IMR-90 (cell line): ENCODE measurements at regions not wholly inside any gene's neighbourhood (a gene's known extent, or its start where the extent isn't known, plus 50 kb on each side); places are given as distances from the start of the nearest gene placed in this dataset.

Experiments
- ATAC-seq: fragments of 200-7000 bp; cut with Tn5 transposase; 2 replicates; pipeline ENCODE4 v1.9.1; 2020; ENCODE audit warnings: low read depth, mild to moderate bottlenecking, moderate library complexity
- BruUV-seq: library from RNA; stranded (reverse); fragments of 400-500 nt; replicated peaks from 2 replicates; lab custom pipeline; 2021; lab: Mats Ljungman, UMichigan
- CTCF ChIA-PET: fragments of 300-600 bp; formaldehyde crosslinking; extraction: SDS; loops from one replicate; lab custom pipeline; 2021; ENCODE audit warnings: antibody characterized with exemption; lab: Yijun Ruan, JAX
- POLR2A ChIA-PET: fragments of 300-600 bp; sonication (Branson Sonifier 250); formaldehyde crosslinking; loops from one replicate; lab custom pipeline; 2022; ENCODE audit warnings: antibody characterized with exemption; ENCODE audit not compliant: unreplicated experiment; lab: Charles Lee
- DNase-seq: peaks from one replicate; pipeline ENCODE4 v3.0.0; 2013
- H2AFZ ChIP-seq: replicated peaks from 2 replicates; pipeline ENCODE3; 2013; ENCODE audit warnings: low read length, mild to moderate bottlenecking; ENCODE audit not compliant: poor library complexity
- H2AK5ac ChIP-seq: 2 replicates; pipeline ENCODE4 v1.6.1; 2013; ENCODE audit warnings: low read depth, low read length, inconsistent platforms
- H2AK9ac ChIP-seq: replicated peaks from 2 replicates; pipeline ENCODE3; 2013; ENCODE audit warnings: mild to moderate bottlenecking, low read depth, low read length, moderate library complexity; ENCODE audit not compliant: poor library complexity
- H2BK120ac ChIP-seq: 2 replicates; pipeline ENCODE4 v1.6.1; 2013; ENCODE audit warnings: low read depth, low read length, inconsistent platforms
- H2BK15ac ChIP-seq: 3 replicates; pipeline ENCODE4 v1.6.1; 2013; ENCODE audit warnings: low read depth, low read length, inconsistent platforms
- H2BK20ac ChIP-seq: 2 replicates; pipeline ENCODE4 v1.6.1; 2013; ENCODE audit warnings: low read depth, mild to moderate bottlenecking, inconsistent platforms, low read length, moderate library complexity
- H2BK5ac ChIP-seq: 2 replicates; pipeline ENCODE4 v1.6.1; 2013; ENCODE audit warnings: mild to moderate bottlenecking, low read depth, low read length, inconsistent platforms; ENCODE audit not compliant: poor library complexity, severe bottlenecking
- H3K14ac ChIP-seq: replicated peaks from 2 replicates; pipeline ENCODE4 v1.6.1; 2013; ENCODE audit warnings: low read depth, low read length, inconsistent platforms
- H3K18ac ChIP-seq: 2 replicates; pipeline ENCODE4 v1.6.1; 2013; ENCODE audit warnings: low read depth, low read length, control low read depth
- H3K23ac ChIP-seq: 2 replicates; pipeline ENCODE4 v1.6.1; 2013; ENCODE audit warnings: low read depth, low read length, inconsistent platforms
- H3K27ac ChIP-seq: 2 replicates; pipeline ENCODE4 v1.5.1; 2013; ENCODE audit warnings: mild to moderate bottlenecking, control low read depth, low read length; ENCODE audit not compliant: insufficient read depth
- H3K27me3 ChIP-seq: 2 replicates; pipeline ENCODE4 v1.6.1; 2013; ENCODE audit warnings: low read length; ENCODE audit not compliant: control insufficient read depth, insufficient read depth
- H3K36me3 ChIP-seq: 2 replicates; pipeline ENCODE4 v1.6.1; 2013; ENCODE audit warnings: low read length, mixed read lengths; ENCODE audit not compliant: control insufficient read depth, insufficient read depth
- H3K4ac ChIP-seq: 2 replicates; pipeline ENCODE4 v1.6.1; 2013; ENCODE audit warnings: low read depth, low read length, inconsistent platforms
- H3K4me1 ChIP-seq: 2 replicates; pipeline ENCODE4 v1.6.1; 2013; ENCODE audit warnings: low read length, mixed read lengths; ENCODE audit not compliant: control insufficient read depth, insufficient read depth
- H3K4me2 ChIP-seq: 2 replicates; pipeline ENCODE4 v1.6.1; 2013; ENCODE audit warnings: low read depth, mild to moderate bottlenecking, control low read depth, low read length, moderate library complexity
- H3K4me3 ChIP-seq: 2 replicates; pipeline ENCODE4 v1.5.1; 2013; ENCODE audit warnings: low read depth, mild to moderate bottlenecking, control low read depth, low read length, moderate library complexity; ENCODE audit not compliant: insufficient read depth
- H3K56ac ChIP-seq: 2 replicates; pipeline ENCODE4 v1.6.1; 2013; ENCODE audit warnings: low read length, inconsistent platforms; ENCODE audit not compliant: insufficient read depth; ENCODE audit errors: extremely low read depth
- H3K79me1 ChIP-seq, 2 experiments: 2 replicates each; pipeline ENCODE4 v1.6.1; 2013; ENCODE audit warnings: low read length in 2 of 2, inconsistent platforms in 1 of 2, low read depth in 1 of 2
- H3K9ac ChIP-seq: 2 replicates; pipeline ENCODE4 v1.6.1; 2013; ENCODE audit warnings: low read depth, low read length, control low read depth
- H3K9me1 ChIP-seq: 2 replicates; pipeline ENCODE4 v1.6.1; 2013; ENCODE audit warnings: low read length, inconsistent platforms; ENCODE audit not compliant: insufficient read depth
- H3K9me3 ChIP-seq: 2 replicates; pipeline ENCODE4 v1.6.1; 2013; ENCODE audit warnings: low read length; ENCODE audit not compliant: control insufficient read depth, insufficient read depth
- H4K20me1 ChIP-seq: 2 replicates; pipeline ENCODE4 v1.6.1; 2013; ENCODE audit warnings: low read length, inconsistent platforms; ENCODE audit not compliant: insufficient read depth
- H4K5ac ChIP-seq: 2 replicates; pipeline ENCODE4 v1.6.1; 2013; ENCODE audit warnings: mild to moderate bottlenecking, low read depth, low read length, control low read depth
- H4K8ac ChIP-seq, 2 experiments: 2 replicates each; pipeline ENCODE4 v1.6.1; 2013; ENCODE audit warnings: low read depth in 2 of 2, low read length in 2 of 2, control low read depth in 1 of 2, inconsistent platforms in 1 of 2
- H4K91ac ChIP-seq: 2 replicates; pipeline ENCODE4 v1.6.1; 2013; ENCODE audit warnings: low read depth, low read length, inconsistent platforms; ENCODE audit not compliant: insufficient read depth
- CHD1 ChIP-seq: IDR thresholded peaks from 2 replicates; pipeline ENCODE4 v1.6.1; 2012; ENCODE audit warnings: low read depth, low read length, improper control_type of control experiment
- CTCF ChIP-seq: conservative IDR thresholded peaks from 2 replicates; pipeline ENCODE4 v1.5.1; 2012; ENCODE audit warnings: mild to moderate bottlenecking, low read depth, low read length, improper control_type of control experiment
- FOS ChIP-seq: fragments of 150-350 bp; IDR thresholded peaks from 2 replicates; pipeline ENCODE4 v1.6.1; 2016; ENCODE audit warnings: low read depth, low read length
- MAFK ChIP-seq: IDR thresholded peaks from 2 replicates; pipeline ENCODE4 v1.6.1; 2012; ENCODE audit warnings: low read depth, low read length, improper control_type of control experiment
- MXI1 ChIP-seq: IDR thresholded peaks from 2 replicates; pipeline ENCODE4 v1.6.1; 2012; ENCODE audit warnings: low read depth, mild to moderate bottlenecking, low read length, moderate library complexity, borderline replicate concordance
- NFE2L2 ChIP-seq: fragments of 150-350 bp; IDR thresholded peaks from 2 replicates; pipeline ENCODE4 v1.6.1; 2016; ENCODE audit warnings: low read depth, mild to moderate bottlenecking, low read length
- POLR2A ChIP-seq: IDR thresholded peaks from 2 replicates; pipeline ENCODE4 v1.6.1; 2012; ENCODE audit warnings: mild to moderate bottlenecking, low read depth, low read length
- RAD21 ChIP-seq: IDR thresholded peaks from 2 replicates; pipeline ENCODE4 v1.6.1; 2012; ENCODE audit warnings: low read length, improper control_type of control experiment
- RCOR1 ChIP-seq: IDR thresholded peaks from 2 replicates; pipeline ENCODE4 v1.6.1; 2012; ENCODE audit warnings: mild to moderate bottlenecking, low read length, improper control_type of control experiment; ENCODE audit not compliant: insufficient replicate concordance
- RFX5 ChIP-seq: IDR thresholded peaks from 2 replicates; pipeline ENCODE4 v1.8.0; 2012; ENCODE audit warnings: low read depth, mild to moderate bottlenecking, low read length, moderate library complexity
- SMC3 ChIP-seq: fragments of 150-350 bp; IDR thresholded peaks from 2 replicates; pipeline ENCODE4 v1.6.1; 2016; ENCODE audit warnings: low read depth, mild to moderate bottlenecking, antibody characterized with exemption, low read length, moderate library complexity
- USF2 ChIP-seq: fragments of 150-350 bp; IDR thresholded peaks from 2 replicates; pipeline ENCODE4 v1.6.1; 2017; ENCODE audit warnings: mild to moderate bottlenecking, antibody characterized with exemption, low read length, low read depth
- WGBS, 2 experiments: methylation state at CpG; one replicate each; pipeline versions ENCODE4 v1.1.5 to v1.1.7; 2013; ENCODE audit warnings: missing lambda C conversion rate in 2 of 2; ENCODE audit not compliant: insufficient read length in 1 of 2; ENCODE audit errors: extremely low coverage in 2 of 2; 5-methylcytosine and 5-hydroxymethylcytosine counted together
- dilution Hi-C: fragments of 300-500 bp; cut with HindIII; formaldehyde crosslinking; loops from one replicate; pipeline ENCODE4 v1.14.3; 2018; ENCODE audit warnings: low sequenced_read_pairs; ENCODE audit not compliant: unreplicated experiment
- in situ Hi-C: fragments of 300-500 bp; cut with MboI; formaldehyde crosslinking; loops from 3 replicates; pipeline ENCODE4 v1.14.3; 2019; ENCODE audit warnings: low sequenced_read_pairs, inconsistent platforms, mixed read lengths
- intact Hi-C: fragments of 100-400 bp; cut with micrococcal nuclease; formaldehyde crosslinking; loops from 2 replicates; pipeline ENCODE4 v1.10.0; 2022

- intact Hi-C loops (no loop called here), in situ Hi-C loops (no loop called here), dilution Hi-C loops (no loop called here)
- DNase-seq (no peak), ATAC-seq (no peak)
- Histone ChIP-seq H2BK15ac (no peak overlapping the region), H2AK5ac (no peak overlapping the region), H3K4ac (no peak overlapping the region), H2BK120ac (no peak overlapping the region), H3K9ac (no peak overlapping the region), H4K20me1 (no peaks in the 10 kb centered on the region), H4K91ac (no peak overlapping the region), H3K23ac (no peak overlapping the region), H3K79me1 (no peaks in the 10 kb centered on the region), H2BK20ac (no peak overlapping the region), H3K56ac (no peak overlapping the region), H3K27ac (no peak overlapping the region), H3K14ac (no peak overlapping the region), H2AFZ (no peak overlapping the region), H3K9me1 (no peaks in the 10 kb centered on the region), H2AK9ac (no peak overlapping the region), H3K4me2 (no peak overlapping the region), H3K4me3 (no peak overlapping the region), H3K4me1 (no peaks in the 10 kb centered on the region), H3K9me3 (no peaks in the 10 kb centered on the region), H2BK5ac (no peak overlapping the region), H4K5ac (no peak overlapping the region), H3K36me3 (no peaks in the 10 kb centered on the region), H3K27me3 (no peaks in the 10 kb centered on the region), H3K18ac (no peak overlapping the region), H4K8ac (no peak overlapping the region)
- WGBS, 2 experiments: 90% methylated on average over 2 of the region's 5 CpGs; no CpG with 5 or more reads in 1 of the 2 experiments
- ChIA-PET POLR2A (no interaction called here), CTCF (no interaction called here)
- BruUV-seq: no TSS peak
- TF ChIP-seq FOS (no peak), RFX5 (no peak), CTCF (no peak), POLR2A (no peak), MXI1 (no peak), RCOR1 (no peak), NFE2L2 (no peak), SMC3 (no peak), MAFK (no peak), USF2 (no peak), CHD1 (no peak), RAD21 (no peak)
These were observed 204.2 kb upstream of the RRP15 start for GRCh38 chr1:218080863-218081262.
